ENCODE measurements at regions not wholly inside any gene's neighbourhood (a gene's known extent, or its start where the extent isn't known, plus 50 kb on each side); places are given as distances from the start of the nearest gene placed in this dataset.
"Not testable (repeated sequence)": the region's sequence is repeated elsewhere in the genome, so short reads cannot be mapped to it uniquely, and the experiment has no call there.

DNA sequence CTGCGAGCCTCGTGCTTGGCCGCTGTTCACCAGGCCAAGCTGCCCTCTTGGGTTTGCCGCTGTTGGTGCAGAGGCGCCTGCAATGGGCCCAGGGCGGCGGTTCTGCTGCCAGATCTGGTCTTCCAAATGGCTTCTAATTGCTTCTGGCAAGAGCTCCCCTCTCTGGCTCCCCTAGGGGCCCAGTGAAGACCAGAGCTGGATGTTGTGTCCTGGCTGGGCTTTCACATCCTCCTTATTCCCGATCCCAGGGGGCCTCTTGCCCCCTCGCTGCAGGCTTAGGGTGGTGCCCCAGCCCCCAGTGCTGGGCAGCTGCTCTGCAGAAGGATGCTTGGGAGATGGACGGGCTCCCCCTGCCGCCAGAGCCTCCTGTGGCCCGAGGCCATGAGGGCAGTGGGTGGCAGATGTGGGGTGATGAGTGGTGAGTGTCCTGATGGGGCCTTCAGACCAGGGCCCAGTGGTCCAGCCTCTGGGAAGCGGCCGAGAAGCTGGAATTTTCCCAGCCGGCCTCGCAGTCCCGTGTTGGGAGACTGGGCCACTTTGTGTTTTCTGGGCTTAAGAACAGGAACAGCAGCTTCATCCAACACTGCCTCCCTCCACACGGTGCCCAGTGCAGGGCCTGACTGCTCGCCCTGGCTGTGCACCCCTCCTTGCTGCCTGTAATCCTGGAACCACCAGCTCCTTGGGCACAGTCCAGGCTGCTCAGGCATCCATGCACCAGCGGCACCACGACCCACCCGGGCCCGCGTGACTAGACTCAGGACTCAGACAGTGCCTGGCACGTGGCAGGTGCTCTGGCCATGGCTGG is 194.8 kb downstream of the LAT start:
- not testable (repeated sequence) for DNase-seq

DNA sequence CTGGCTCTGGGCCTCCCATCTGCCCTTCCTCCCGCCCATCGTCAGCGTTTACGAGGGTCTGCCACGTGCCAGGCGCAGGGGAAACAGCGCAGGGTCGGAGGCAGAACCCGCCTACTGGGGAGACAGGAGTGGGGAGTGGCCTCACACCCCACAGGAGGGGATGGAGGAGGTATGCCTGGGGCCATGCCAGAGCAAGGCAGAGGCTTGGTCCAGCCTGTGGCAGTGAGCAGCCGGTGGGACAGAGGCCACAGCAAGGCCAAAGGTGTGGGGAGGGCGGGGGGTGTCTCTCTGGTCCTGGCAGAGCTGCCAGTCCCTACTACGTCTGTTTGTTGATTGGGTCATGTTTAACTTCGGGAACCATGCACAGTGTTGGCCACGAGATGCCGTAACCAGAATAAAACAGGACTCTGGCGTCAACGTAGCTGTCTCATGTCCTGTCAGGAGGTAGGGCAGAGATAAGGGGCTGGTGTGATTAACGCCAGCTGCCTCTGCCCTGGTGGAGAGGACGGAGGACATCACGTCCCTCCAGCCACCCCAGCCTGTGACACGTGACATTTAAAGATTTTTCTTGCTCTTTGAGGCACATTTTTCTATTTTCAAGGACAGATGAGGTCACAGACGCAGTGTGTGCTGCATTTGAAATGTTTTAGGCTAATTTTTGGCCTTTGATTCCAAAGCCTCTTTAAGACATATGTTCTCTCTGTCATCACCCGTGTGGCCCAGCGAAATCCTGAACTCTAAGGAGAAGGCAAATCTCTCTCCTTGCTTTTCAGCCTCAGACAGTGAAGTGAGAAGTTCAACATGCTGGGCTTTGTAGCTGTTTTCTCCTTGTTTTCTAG is 193.3 kb downstream of the LAT start:
- not testable (repeated sequence) for DNase-seq

DNA sequence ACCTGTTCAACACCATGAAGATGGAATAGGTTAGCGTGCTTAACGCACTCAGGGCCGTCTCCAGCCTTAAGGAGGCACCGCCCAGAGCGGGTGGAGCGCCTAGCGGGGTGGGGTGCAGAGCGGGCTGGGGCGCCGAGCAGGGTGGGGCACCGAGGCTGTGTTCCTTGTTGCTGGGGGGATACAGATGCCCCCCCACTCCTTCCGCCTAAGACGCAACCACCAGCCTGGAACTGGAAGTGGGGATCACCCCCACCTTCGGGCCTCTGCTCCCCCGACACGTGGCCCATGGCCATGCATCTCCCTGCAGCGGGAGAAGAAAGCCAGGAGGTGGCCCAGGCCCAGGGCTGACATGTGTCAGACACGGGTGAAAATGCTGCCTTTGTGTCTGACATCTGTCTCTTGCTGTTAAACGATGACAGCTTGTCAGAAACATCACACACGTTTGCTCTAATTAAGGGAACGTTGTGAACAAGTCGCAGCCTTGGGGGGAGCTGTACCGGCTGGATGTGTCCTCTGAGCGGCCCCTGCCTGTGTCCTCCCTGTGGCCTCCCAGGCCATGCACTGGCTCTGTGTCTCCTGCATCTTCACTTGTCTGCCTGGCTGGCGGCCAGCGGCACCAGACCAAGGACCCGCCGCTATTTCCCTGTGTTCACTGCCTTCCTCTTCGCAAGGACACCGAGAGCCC is 192.5 kb downstream of the LAT start:
- DNase-seq = not testable (repeated sequence)

DNA sequence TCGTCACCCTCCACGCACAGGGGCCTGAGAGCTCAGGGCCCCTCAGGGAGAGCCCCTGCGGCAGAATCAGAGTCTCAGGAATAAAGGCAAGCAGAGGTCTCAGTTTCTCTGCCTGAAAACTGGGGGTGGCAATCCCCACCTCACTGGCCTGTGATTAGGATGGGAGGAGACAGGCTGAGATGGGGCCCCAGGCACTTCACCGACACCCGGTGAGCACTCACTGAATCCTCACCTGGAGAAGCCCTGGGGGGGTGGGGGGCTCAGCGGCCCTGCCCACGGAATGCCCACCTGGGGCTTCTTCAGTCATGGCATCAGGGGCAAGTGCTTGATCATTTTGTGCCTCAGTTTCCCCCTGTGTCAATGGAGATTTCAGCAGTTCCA is 192.0 kb downstream of the LAT start:
- not testable (repeated sequence) for DNase-seq

DNA sequence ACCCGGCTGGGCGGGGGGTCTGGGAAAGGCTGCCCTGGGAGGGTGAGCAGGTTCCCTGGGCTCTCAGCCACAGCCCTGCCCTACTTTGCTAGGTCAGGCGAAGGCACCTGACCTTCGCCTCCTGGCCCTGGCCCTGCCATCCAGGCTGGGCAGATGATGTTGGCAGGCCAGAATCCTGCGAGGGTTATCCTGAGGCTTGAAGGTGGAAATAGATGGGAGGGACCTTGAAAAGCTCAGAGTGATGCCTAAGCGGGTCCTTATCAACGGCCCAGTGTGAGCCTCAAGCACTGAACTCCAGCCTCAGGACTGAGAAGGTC is 191.3 kb downstream of the LAT start:
- DNase-seq = not testable (repeated sequence)

DNA sequence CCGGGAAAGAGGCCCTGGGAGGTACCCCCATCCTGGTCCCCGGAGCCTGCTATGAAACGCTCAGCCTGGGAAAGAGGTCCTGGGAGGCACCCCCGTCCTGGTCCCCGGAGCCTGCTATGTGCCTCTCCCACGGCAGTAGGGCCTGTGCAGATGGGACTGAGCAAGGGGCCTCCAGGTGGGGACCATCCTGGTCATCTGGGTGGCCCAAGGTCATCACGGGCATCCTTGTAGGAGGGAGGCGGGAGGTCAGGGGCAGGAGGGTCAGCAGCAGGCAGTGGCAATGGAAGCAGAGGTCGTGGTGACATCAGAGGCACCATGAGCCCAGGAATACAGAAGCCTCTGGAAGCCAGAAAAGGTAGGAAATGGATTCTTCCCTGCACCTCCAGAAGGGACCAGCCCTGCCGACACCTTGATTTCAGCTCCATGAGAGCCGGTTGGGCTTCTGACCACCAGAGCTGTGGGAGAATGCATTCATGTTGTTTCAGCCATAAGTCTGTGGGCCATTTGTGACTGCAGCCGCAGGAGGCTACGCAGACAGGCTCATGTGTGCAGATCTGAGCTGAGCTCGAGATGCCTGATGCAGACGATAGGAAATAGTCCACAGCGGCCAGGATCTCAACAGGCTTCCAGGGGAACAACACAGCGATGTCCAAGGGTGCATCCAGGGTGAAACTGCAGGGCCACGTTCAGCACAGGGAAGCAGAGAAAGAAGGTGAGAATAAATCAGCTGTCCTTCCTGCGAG is 190.7 kb downstream of the LAT start:
- not testable (repeated sequence) for DNase-seq

DNA sequence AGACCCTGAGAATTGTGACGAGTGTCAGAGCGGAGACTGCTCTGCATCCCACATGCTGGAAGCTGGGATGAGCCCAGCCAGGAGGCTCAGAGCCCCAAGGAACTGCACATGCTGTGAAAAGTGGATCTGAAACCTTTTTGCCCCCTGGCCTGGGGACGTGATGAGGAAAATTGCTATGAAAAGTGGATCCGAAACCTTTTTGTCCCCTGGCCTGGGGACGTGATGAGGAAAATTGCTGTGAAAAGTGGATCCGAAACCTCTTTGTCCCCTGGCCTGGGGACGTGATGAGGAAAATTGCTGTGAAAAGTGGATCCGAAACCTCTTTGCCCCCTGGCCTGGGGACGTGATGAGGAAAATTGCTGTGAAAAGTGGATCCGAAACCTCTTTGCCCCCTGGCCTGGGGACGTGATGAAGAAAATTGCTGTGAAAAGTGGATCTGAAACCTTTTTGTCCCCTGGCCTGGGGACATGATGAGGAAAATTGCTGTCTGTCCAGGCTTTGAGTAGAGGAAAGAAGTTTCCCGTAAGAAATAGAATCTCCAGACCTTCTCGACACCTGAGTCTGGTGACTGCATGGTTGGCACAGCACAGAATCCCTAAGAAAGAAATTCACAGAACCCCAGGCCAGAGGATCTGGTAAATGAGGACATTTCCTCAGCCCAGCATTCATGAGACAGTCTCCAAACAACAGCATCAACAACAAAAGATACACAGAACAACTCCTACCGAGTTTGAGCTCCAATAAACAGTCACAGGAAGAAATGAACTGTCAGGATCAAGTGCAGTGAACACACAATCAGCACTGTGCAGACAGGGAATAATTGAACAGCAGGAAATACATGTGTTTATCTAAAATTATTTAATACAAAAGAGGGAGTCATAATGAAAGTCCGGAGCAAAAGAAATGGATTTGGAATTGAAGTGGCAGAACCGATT is 188.8 kb downstream of the LAT start:
- DNase-seq = not testable (repeated sequence)

DNA sequence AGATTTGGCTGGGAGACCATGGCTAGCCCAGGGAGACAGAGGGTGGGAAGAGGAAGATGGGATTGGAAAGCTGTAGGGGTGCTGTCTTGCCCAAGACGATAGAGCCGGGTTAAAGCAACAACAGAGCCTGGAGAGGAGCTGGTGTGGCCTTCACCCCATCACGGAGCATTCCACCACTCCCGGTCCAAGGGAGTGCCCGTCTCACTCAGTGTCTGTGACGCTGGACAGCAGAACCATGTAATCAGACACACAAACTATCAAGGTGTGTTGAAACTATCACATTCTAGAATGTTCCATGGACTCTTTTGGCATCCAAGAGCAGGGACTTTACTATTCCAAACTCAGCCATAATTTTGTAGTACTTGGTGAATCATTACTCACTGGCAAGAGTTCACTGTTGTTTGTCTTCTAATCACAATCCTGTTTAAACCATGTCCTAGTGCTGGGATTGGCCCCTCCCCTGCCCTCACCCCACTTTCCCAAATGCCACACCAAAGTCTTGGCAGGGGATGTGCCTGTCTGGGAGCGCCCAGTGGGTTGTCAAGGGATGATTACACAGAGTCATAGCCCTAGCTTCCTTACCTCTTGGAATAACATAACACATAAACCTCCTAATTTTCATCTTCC is 187.4 kb downstream of the LAT start:
- not testable (repeated sequence) for DNase-seq

DNA sequence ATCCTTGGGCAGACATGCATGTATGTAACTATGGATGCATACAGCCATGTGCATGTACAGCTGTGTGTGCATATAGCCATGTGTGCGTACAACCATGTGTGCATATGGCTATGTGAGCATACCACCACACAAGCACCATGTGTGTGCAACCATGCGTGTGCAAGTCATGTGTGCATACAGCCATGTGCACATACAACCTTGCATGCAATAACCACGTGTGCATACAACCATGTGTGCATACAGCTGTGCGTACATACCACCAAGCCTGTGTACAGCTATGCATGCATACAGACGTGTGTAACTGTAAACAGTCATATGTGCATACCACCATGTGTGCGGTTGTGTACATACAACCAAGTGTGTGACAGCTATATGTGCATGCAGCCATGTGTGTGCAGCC is 186.4 kb downstream of the LAT start:
- DNase-seq = not testable (repeated sequence)

DNA sequence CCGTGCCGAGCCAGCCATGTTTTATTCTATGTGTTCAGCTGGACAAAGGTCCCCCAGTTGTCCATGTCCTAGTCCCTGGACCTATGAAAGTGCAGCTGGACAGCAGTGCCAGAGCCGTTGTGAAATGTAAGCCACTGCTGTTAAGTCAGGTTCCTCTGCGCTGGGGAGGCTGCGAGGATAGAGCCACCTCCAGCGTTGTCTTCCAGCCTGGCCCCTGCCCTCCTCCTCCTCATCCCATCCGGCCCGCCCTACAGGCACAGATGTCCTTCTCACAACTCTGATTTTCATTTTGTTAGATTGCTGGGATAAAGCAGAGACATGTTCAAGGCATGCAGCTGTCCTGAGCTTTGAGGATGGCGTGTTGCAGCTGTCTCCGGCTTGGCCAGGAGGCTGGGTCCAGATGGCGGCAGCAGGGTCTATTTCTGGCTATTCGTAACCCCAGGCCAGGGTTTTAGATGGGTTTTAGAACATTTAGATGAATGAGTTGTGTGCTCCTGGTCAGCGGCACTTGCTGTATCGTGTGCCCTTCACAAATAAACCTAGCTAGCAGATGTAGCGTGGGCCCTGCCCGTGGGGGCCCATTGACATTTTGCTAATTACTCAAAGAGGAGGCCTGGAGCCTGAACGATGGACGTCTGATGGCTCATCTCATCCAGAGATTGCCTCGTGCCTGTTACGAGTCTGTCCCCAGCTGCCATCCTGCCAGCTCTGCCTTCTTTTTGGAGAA is 185.7 kb downstream of the LAT start:
- DNase-seq = not testable (repeated sequence)

DNA sequence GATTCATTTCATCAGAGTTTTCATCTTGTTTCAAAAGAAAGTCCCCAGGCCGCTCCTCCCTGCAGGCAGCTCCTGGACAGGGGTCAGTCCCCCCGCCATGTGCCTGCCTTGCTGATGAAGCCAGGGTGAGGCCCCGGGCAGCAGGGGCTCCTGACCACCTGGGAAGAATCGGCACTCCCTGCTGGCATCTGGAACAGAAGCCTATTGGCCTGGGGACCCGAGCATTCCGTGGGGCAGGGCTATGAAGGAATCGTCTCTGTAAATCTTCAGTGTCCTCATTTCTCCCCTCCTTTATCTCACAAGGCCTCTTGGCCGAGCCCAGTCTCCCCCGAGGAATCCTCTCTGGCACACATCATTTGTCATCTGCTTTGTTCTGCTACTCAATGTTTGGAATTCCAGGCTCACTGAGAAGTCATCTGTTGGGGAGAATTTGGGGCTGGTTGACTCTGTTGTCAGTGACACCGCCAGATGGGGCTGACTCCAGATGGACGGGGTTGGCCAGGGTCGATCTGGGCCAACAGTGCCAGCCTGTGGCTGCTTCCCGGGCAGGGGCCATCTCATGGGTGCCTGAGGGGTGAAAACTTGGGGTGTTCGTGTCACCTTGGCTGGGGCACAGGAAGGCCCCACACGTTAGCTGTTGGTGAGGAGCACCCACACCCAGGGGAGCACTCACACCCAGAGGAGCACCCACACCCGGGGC is 184.6 kb downstream of the LAT start:
- not testable (repeated sequence) for DNase-seq

DNA sequence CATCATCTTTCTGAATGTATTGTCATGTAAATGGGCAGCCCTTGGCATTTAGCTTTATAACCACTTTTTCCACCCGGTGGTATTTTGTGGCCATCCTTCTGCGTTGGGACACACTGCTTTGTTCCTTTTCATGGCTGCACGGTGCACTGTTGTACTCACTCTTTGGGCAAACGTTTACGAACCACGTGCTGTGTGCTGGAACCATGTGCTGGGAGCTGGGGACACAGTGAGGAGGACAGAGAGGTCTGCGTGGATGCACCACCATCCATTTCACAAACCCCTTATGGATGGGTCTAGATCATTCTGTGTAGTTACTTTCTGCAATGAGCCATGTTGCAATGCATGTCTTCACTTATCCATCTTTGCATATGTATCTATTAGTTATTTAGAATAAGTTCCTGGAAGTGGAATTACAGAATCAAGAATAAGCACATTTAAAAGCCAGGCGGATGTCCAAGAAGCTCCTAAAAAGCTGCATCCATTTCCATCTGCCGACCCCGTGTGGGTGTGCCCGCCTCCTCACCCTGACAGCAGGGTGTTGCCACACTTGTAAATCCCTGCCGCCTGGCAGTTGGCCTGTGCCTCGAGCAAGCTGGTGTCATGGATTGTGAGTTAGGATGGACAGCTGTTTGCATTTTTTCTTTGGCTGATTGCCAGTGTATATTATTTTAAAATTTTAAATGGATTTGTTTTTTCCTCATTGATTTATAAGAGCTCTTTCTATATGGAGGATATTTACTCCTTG is 183.8 kb downstream of the LAT start:
- not testable (repeated sequence) for DNase-seq

DNA sequence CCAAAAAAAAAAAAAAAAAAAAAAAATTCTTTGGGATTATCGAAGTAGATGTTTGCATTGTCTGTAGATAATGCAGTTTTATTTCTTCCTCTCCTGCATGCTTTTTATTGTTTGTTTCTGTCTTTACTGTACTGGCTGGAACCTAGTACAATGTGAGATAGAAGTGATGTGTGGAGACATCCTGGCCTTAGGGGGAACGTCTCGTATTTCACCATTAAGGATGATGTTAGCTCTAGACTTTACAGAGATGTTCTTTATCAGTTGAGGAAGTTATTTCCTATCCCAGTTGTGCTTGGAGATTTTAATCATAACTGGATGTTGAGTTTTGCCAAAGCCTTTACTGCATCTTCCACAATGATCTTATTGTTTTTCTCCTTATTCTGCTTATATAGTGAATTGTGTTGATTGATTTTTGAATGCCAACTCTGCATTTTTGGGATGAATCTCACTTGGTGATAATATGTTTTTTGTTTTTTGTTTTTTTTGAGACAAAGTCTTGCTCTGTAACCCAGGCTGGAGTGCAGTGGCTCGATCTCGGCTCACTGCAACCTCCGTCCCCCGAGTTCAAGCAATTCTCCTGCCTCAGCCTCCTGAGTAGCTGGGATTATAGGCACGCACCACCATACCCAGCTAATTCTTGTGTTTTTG is 179.7 kb downstream of the LAT start:
- not testable (repeated sequence) for DNase-seq

DNA sequence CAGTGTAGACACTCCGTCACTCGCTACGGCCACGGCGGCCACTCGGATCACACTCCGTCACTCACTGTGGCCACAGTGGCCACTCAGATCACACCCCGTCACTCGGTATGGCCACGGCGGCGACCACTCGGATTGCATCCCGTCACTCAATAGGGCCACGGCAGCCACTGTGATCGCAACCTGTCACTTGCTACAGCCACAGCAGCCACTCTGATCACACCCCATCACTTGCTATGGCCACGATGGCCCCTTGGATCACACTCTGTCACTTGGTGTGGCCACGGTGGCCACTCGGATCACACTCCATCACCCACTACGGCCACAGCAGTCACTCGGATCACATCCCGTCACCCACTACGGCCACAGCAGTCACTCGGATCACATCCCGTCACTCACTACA is 175.3 kb downstream of the LAT start:
- not testable (repeated sequence) for DNase-seq

DNA sequence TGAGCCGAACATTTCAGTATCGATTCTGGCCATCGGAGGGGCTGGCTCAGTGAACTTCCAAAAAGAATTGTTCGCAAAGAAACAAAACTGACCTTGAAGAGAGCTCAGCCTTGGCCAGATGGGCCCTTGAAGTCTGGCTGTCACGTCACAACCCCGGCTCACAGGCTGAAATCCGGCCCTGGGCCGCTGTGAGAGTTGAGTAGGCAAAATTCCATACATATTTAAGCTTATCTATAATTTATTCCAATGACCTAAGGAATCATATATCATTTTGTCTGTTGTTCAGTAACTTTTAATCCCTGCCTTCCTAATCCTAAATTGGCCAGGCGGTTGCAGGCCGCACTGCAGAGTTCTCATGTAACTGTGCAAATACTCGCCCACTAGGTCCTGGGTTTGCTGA is 174.8 kb downstream of the LAT start:
- not testable (repeated sequence) for DNase-seq

DNA sequence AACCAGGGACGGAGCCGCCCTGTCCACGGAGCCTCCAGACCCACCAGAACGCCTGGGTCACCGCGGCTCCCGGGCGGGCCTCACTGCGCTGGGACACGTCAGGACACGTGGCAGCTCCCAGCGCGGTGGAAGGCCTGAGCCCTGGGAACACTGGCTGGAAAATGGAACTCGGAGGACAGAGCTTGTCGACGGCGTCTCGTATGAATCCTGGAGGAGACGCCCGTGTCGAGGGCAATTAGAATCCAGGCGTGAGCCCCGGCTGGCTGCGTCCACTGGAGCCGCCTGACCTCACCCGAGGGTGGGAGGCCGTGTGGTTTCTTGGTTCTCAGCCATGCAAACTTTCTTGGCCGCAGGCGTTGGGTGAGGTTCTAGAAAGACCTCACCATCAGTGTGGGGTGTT is 173.9 kb downstream of the LAT start:
- DNase-seq = no peak

DNA sequence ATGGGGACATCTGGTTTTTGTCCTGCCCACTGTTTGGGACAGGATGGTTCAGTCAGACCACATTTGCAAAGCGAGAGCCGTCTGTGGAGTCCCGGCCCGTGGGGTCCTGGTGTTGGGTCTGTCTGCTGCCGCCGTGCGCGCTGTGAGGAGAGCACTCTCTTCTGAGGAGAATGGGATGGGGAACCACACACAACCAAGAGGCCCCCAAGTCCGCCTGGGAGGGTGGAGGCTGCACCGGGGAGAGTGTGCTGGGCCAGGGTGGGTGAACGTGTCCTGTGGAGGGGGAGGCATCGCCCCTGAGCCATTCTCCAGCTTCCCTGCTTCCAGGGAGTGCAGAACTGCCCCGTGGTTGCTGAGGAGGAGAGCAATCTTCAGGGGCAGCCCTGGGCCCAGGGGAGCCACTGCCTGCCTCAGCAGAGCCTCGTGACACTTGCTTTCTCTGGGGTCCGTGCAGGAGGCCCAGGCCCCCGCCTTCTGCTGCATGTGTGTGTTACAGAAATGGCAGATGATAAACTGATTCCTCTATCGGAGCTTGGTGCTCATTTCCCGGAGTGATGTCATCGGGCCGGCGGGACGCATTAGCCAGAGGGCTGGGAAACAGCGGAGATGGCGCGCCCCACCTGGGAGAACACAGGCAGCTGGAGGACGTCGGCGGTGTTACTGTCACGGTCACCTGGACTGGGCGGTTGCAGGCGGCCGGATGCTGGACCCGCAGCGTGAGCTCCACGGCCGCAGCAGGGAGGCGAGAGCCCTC is 173.4 kb downstream of the LAT start:
- not testable (repeated sequence) for DNase-seq
